Activated CD8-positive, alpha-beta T cell treated with anti-CD3 and anti-CD28 coated beads, Interleukin-2, amount 10 ng/mL, durations not matched to agents 7 days and 5 days (primary cell): ENCODE measurements at regions not wholly inside any gene's neighbourhood (a gene's known extent, or its start where the extent isn't known, plus 50 kb on each side); places are given as distances from the start of the nearest gene placed in this dataset.
"Not testable (repeated sequence)": the region's sequence is repeated elsewhere in the genome, so short reads cannot be mapped to it uniquely, and the experiment has no call there.

Experiments used
- ATAC-seq: fragments of 150-1000 bp; cut with Tn5 transposase; one replicate; pipeline ENCODE4 v1.10.0; 2021; ENCODE audit warnings: moderate library complexity
- CTCF ChIA-PET: fragments of 350-600 bp; sonication (Branson Sonifier 250); formaldehyde crosslinking; loops from one replicate; lab custom pipeline; 2021; ENCODE audit warnings: antibody characterized with exemption; lab: Charles Lee
- POLR2A ChIA-PET: fragments of 350-600 bp; sonication (Branson Sonifier 250); formaldehyde crosslinking; loops from one replicate; lab custom pipeline; 2021; ENCODE audit warnings: antibody characterized with exemption; lab: Charles Lee
- DNase-seq: peaks from one replicate; pipeline ENCODE4 v3.0.0-alpha.2; 2020
- H3K27ac Mint-ChIP-seq: one replicate; pipeline ENCODE4 v1.8.0; 2021; ENCODE audit warnings: mild to moderate bottlenecking, mixed read lengths
- H3K27me3 Mint-ChIP-seq: one replicate; pipeline ENCODE4 v1.8.0; 2021; ENCODE audit warnings: low read depth, mixed read lengths
- H3K36me3 Mint-ChIP-seq: one replicate; pipeline ENCODE4 v1.8.0; 2021; ENCODE audit warnings: low read depth, mixed read lengths
- H3K4me1 Mint-ChIP-seq: one replicate; pipeline ENCODE4 v1.8.0; 2021; ENCODE audit warnings: low read depth, mixed read lengths
- H3K4me3 Mint-ChIP-seq: one replicate; pipeline ENCODE4 v1.8.0; 2021; ENCODE audit warnings: mild to moderate bottlenecking, mixed read lengths
- H3K9me3 Mint-ChIP-seq: one replicate; pipeline ENCODE4 v1.8.0; 2022; ENCODE audit warnings: mixed read lengths; ENCODE audit not compliant: insufficient read depth

DNA sequence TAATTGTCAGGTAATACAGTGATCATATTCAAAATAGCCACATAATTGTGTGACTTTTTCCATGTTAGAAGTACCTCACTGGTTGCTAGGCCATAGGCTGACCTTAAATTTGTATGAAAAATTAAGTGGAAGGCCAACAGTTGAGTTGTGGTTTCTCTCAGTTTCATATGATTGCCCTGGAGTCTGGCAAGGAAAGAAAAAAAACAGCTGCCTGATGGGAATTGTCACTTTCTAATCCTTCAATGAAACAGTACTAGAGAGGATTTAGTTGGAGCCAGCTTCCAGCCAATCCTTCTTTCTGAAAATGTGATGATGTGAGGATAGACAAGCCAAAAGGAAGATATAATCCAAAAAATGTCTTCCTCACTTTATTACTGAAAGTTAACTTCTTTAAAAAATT, 113.6 kb downstream of the ALX1 start:
- no peak for DNase-seq
- no peaks in the 10 kb centered on the region for H3K27me3 Mint-ChIP-seq
- no peak overlapping the region for H3K27ac Mint-ChIP-seq
- H3K9me3 Mint-ChIP-seq: no peaks in the 10 kb centered on the region
- POLR2A ChIA-PET: no interaction called here
- CTCF ChIA-PET: no interaction called here
- ATAC-seq: no peak
- H3K36me3 Mint-ChIP-seq: no peaks in the 10 kb centered on the region
- H3K4me1 Mint-ChIP-seq: no peaks in the 10 kb centered on the region
- H3K4me3 Mint-ChIP-seq: no peak overlapping the region

DNA sequence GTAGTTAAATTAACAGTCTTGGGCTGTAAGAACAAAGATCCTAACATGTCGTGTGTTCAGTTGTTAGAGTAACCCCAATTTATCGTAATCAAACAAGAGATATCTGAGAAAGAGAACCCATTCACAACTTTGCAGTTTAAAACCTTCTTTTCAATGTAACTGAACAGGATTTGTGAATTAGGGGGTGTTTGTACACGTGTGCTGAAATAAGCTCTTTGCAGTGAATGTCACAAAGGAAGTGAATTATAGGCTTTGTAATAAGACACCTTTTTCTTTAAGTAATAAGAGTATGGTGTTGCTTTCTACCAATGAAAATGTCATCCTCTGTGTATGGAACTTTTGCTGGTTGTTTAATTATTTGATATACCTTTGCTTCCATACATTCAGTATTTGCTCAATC, 114.0 kb downstream of the ALX1 start:
- DNase-seq (no peak), ATAC-seq (no peak)
- Mint-ChIP-seq H3K36me3 (no peaks in the 10 kb centered on the region), H3K4me1 (no peaks in the 10 kb centered on the region), H3K9me3 (no peaks in the 10 kb centered on the region), H3K27ac (no peak overlapping the region), H3K4me3 (no peak overlapping the region), H3K27me3 (no peaks in the 10 kb centered on the region)
- ChIA-PET POLR2A (no interaction called here), CTCF (no interaction called here)

GRCh38 chr12:85394809-85395208, 114.8 kb downstream of the ALX1 start:
- H3K4me3 Mint-ChIP-seq: no peak overlapping the region
- ChIA-PET POLR2A (no interaction called here), CTCF (no interaction called here)
- no peak for DNase-seq
- ATAC-seq: no peak
- no peaks in the 10 kb centered on the region for H3K36me3 Mint-ChIP-seq
- no peaks in the 10 kb centered on the region for H3K27me3 Mint-ChIP-seq
- no peaks in the 10 kb centered on the region for H3K9me3 Mint-ChIP-seq
- no peaks in the 10 kb centered on the region for H3K4me1 Mint-ChIP-seq
- no peak overlapping the region for H3K27ac Mint-ChIP-seq

GRCh38 chr12:85405262-85405661, 125.2 kb downstream of the ALX1 start:
- no peaks in the 10 kb centered on the region for H3K9me3 Mint-ChIP-seq

DNA sequence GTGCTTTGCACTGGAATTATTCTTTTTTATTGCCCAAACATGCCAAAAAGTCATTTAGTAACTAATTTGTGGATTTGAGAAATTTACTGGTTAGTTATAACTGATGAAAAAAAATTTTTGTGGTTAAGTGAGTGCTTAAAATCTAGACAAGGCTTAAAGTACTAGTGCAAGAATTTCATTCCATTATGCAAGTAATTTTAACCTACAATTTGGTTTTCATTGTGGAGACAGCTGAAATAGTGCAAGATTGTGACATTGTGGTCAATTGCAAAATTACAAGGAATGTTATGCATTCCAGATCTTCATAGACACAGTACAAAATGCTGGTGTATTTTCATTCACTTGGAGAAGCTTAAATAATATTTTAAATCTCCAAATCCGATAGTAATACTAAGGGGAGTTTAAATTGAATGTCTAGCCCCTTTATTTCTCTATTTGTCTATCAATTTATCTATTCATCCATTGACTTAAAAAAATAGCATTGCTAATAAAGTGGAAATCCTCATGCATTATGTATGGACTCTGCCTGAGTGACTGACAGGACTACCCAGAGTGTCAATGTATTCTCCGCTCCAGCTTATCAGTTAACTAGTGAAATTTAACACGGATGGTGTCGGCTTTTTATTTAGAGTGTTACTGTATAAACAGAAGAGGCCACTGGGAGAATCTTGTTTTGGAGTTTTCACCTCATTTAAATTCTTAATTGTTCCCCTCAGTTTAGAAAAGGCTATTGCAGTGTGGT, 125.9 kb downstream of the ALX1 start:
- Mint-ChIP-seq H3K36me3 (no peaks in the 10 kb centered on the region), H3K4me1 (no peaks in the 10 kb centered on the region), H3K4me3 (no peak overlapping the region), H3K9me3 (no peaks in the 10 kb centered on the region), H3K27me3 (no peaks in the 10 kb centered on the region), H3K27ac (no peak overlapping the region)
- ATAC-seq (no peak), DNase-seq (no peak)
- ChIA-PET POLR2A (no interaction called here), CTCF (no interaction called here)

More at GRCh38 chr12:85405262-85405661, 125.2 kb downstream of the ALX1 start:
- no peaks in the 10 kb centered on the region for H3K27me3 Mint-ChIP-seq
- ChIA-PET CTCF (no interaction called here), POLR2A (no interaction called here)
- H3K27ac Mint-ChIP-seq: no peak overlapping the region
- H3K4me3 Mint-ChIP-seq: no peak overlapping the region
- no peak for ATAC-seq
- no peaks in the 10 kb centered on the region for H3K36me3 Mint-ChIP-seq
- DNase-seq: no peak
- no peaks in the 10 kb centered on the region for H3K4me1 Mint-ChIP-seq

DNA sequence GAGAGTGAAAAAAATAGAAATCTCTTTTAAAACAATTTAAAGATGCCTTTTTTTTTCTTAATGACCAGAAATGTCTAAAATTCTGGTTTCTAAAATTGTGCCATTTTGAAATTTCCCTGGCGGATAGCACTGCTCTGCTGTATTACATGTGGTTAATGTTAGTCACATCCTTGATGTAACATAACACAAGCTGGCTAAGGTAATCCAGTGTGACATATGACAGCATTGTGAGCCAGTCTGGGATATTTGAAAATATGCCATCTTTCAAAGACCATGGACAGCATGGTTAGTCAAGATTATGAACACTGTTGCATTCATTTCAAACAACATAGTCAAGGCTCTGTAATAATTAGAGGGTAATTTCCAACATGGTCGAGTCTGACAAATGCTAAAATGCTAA, 133.2 kb downstream of the ALX1 start:
- DNase-seq: no peak
- ChIA-PET POLR2A (no interaction called here), CTCF (no interaction called here)
- no peaks in the 10 kb centered on the region for H3K36me3 Mint-ChIP-seq
- no peak overlapping the region for H3K27ac Mint-ChIP-seq
- H3K4me3 Mint-ChIP-seq: no peak overlapping the region
- no peak for ATAC-seq
- no peaks in the 10 kb centered on the region for H3K4me1 Mint-ChIP-seq
- H3K9me3 Mint-ChIP-seq: no peaks in the 10 kb centered on the region
- H3K27me3 Mint-ChIP-seq: no peaks in the 10 kb centered on the region

GRCh38 chr12:85422762-85423161, 142.7 kb downstream of the ALX1 start:
- POLR2A ChIA-PET: no interaction called here
- CTCF ChIA-PET: no interaction called here
- ATAC-seq (no peak), DNase-seq (no peak)
- H3K4me1 Mint-ChIP-seq: no peaks in the 10 kb centered on the region
- no peak overlapping the region for H3K27ac Mint-ChIP-seq
- no peaks in the 10 kb centered on the region for H3K36me3 Mint-ChIP-seq
- no peak overlapping the region for H3K4me3 Mint-ChIP-seq
- H3K27me3 Mint-ChIP-seq: peaks cover 2% of the 10 kb centered on the region
- H3K9me3 Mint-ChIP-seq: no peaks in the 10 kb centered on the region

DNA sequence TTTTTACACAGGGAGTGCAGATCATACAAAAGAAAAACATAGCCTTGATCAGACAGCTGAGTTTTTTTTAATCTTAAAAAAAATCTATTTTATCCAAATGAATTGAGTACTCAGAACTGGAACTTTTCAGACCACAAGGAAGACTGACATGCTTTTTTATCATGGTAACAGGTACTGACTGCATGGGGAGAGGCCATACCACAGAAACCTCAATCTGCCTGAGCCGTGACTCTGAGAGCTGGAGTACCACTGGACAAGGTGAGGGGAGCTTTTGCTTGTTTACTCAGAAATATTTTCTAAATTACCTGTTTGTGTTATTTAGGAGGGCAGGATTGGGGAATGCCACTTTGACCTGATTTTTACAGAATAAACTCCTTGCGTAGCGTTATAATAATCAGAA, 143.9 kb downstream of the ALX1 start:
- H3K9me3 Mint-ChIP-seq: no peaks in the 10 kb centered on the region
- ChIA-PET CTCF (interaction anchor here (1.4 kb wide), 2 partner anchors 9 to 497 kb away, joined by 3 to 4 read pairs; no protein-coding TSS in a partner anchor), POLR2A (no interaction called here)
- H3K4me3 Mint-ChIP-seq: no peak overlapping the region
- H3K27ac Mint-ChIP-seq: no peak overlapping the region
- no peak for DNase-seq
- no peaks in the 10 kb centered on the region for H3K4me1 Mint-ChIP-seq
- ATAC-seq: no peak
- H3K27me3 Mint-ChIP-seq: peaks cover 2% of the 10 kb centered on the region
- no peaks in the 10 kb centered on the region for H3K36me3 Mint-ChIP-seq

DNA sequence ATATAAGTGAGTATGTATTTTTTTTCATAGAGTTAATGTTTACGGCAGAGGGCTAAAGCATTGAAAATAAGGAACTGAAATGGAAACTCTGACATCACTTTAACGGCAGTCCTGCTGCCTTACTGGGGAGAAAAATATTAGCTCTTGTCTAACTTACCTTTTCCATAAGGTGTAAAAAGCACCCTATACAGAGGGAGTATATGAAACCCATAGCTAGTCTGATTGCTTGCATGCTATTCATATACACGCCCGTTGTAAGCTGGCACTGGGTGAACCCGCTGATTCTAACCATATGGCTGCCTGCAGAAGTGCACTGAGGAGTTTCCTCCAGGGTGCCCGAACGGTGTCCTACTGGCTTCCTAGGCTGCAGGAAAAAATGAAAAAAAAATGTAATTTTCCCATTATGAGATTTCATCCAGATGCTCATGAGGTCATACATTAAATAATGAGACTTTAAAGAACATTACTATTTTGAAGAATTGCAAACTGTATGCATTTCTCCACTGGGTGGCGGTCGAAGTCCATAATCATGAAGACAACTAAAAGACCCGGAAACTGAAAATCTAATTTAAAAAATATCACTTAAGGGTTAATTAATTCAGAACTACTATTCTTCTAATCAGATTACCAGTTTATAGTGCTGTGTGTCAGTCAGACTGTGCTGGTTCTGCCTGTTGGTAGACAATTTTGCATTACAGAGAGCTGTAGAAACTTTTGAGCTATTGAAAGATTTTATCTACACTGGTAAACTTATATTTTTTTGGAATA, 144.7 kb downstream of the ALX1 start:
- no peak overlapping the region for H3K27ac Mint-ChIP-seq
- peaks cover 2% of the 10 kb centered on the region for H3K27me3 Mint-ChIP-seq
- no peaks in the 10 kb centered on the region for H3K9me3 Mint-ChIP-seq
- no peak for ATAC-seq
- no peaks in the 10 kb centered on the region for H3K4me1 Mint-ChIP-seq
- CTCF ChIA-PET: interaction anchor here (0.6 to 1.4 kb wide), 8 partner anchors 9 to 496 kb away, joined by 3 to 5 read pairs (median 3); partner anchors contain the start of gene NTS
- H3K36me3 Mint-ChIP-seq: no peaks in the 10 kb centered on the region
- DNase-seq: peak; percentile 41
- H3K4me3 Mint-ChIP-seq: no peak overlapping the region
- POLR2A ChIA-PET: no interaction called here

DNA sequence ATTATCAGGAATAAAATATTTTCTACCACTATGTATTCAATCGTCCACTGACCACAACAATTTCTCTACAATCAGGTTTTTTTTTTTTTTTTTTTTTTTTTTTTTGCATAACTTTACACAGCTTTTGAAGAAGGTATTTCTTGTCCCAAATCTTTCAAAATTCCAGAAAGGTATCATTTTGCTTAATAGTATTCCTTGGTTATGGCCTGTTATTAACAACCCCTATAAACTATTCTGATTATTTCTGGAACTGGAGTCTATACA, 145.3 kb downstream of the ALX1 start:
- H3K27me3 Mint-ChIP-seq: peaks cover 2% of the 10 kb centered on the region

GRCh38 chr12:85425926-85426325, 145.9 kb downstream of the ALX1 start:
- no peak overlapping the region for H3K27ac Mint-ChIP-seq
- ChIA-PET CTCF (interaction anchor here (1.0 kb wide), 1 partner anchor 23 kb away, joined by 5 read pairs; no protein-coding TSS in a partner anchor), POLR2A (no interaction called here)
- no peaks in the 10 kb centered on the region for H3K9me3 Mint-ChIP-seq
- DNase-seq (no peak), ATAC-seq (no peak)
- no peak overlapping the region for H3K4me3 Mint-ChIP-seq
- peaks cover 2% of the 10 kb centered on the region for H3K27me3 Mint-ChIP-seq
- no peaks in the 10 kb centered on the region for H3K36me3 Mint-ChIP-seq
- no peaks in the 10 kb centered on the region for H3K4me1 Mint-ChIP-seq

More for the DNA sequence above, 145.3 kb downstream of the ALX1 start:
- DNase-seq: no peak
- Mint-ChIP-seq H3K4me1 (no peaks in the 10 kb centered on the region), H3K27ac (no peak overlapping the region), H3K4me3 (no peak overlapping the region), H3K9me3 (no peaks in the 10 kb centered on the region), H3K36me3 (no peaks in the 10 kb centered on the region)
- POLR2A ChIA-PET: no interaction called here
- CTCF ChIA-PET: interaction anchor here (0.6 to 1.4 kb wide), 8 partner anchors 10 to 496 kb away, joined by 3 to 5 read pairs (median 3); partner anchors contain the start of gene NTS
- ATAC-seq: no peak

GRCh38 chr12:85433148-85433547, 153.1 kb downstream of the ALX1 start:
- ATAC-seq, CTCF ChIA-PET, H3K27ac Mint-ChIP-seq, H3K36me3 Mint-ChIP-seq, H3K9me3 Mint-ChIP-seq, DNase-seq, H3K27me3 Mint-ChIP-seq, H3K4me1 Mint-ChIP-seq, H3K4me3 Mint-ChIP-seq, POLR2A ChIA-PET: not testable (repeated sequence)
